NCI-H1417 treated with DMSO at 0.1 percent for 48 hours (cell line): ENCODE measurements at regions not wholly inside any gene's neighbourhood (a gene's known extent, or its start where the extent isn't known, plus 50 kb on each side); places are given as distances from the start of the nearest gene placed in this dataset.

Experiments used
- DNase-seq: peaks from one replicate; lab custom pipeline; 2025; lab: John Stamatoyannopoulos, UW

DNA sequence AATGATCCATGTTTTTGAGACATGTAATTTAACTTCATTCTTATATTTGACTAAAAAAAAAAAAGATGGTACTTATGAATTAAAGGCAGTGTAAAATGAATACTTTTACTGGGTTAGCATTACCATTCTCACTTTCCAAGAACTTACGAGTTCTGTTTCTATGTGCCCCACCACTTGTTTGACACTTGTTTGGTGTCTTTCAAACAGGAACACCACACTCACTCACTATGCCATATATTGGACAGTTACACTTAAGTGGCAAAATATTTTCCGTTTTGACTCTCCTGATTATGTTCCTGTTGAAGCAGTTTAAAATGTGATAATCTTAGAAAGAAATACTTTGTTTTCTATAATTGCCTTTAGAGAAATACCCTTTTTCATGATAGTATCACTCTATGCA, 56.6 kb upstream of the ATXN7L3B start:
- DNase-seq: no peak

DNA sequence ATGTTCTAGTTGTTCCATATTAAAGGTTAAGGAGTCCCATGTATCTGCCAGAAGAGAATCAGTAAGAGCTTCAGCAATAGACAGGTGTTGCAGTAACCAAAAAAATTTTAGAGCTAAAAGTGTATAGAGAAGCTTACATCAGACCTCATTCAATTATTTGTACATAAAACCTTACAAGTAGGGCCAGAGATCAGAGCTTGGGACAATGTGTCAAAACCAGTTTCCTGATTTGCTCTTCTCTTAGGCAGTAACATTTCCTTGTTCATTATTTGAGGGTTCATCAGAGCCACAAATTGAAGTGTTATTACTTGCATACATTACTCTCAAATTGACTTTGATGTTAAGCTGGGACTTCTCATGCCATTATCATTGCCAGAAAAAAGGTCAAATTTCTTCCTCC, 55.5 kb upstream of the ATXN7L3B start:
- no peak for DNase-seq

DNA sequence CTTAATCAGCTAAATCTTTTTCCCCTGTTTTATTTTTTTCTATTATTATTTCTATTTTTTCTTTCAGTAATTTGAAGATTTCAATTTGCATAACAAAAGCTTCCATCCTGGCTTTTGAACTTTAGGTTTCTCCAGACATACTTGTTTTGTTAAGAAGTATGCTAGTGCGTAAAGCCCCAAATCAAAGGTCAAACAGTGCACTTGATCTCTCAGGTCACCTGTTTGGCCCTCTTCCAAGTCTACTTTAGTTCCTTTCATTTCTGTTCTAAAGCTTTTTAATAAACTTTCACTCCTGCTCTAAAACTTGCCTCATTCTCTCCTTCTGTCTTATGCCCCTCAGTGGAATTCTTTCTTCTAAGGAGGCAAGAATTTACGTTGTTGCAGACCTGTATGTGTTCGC, 54.6 kb upstream of the ATXN7L3B start:
- no peak for DNase-seq
